ENCODE measurements at regions not wholly inside any gene's neighbourhood (a gene's known extent, or its start where the extent isn't known, plus 50 kb on each side); places are given as distances from the start of the nearest gene placed in this dataset.

- no peak for TF ChIP-seq EZH2phosphoT487 (conservative IDR thresholded peaks at IDR 0.05; ENCODE audit: low read length)
- TF ChIP-seq, protein P1, sequence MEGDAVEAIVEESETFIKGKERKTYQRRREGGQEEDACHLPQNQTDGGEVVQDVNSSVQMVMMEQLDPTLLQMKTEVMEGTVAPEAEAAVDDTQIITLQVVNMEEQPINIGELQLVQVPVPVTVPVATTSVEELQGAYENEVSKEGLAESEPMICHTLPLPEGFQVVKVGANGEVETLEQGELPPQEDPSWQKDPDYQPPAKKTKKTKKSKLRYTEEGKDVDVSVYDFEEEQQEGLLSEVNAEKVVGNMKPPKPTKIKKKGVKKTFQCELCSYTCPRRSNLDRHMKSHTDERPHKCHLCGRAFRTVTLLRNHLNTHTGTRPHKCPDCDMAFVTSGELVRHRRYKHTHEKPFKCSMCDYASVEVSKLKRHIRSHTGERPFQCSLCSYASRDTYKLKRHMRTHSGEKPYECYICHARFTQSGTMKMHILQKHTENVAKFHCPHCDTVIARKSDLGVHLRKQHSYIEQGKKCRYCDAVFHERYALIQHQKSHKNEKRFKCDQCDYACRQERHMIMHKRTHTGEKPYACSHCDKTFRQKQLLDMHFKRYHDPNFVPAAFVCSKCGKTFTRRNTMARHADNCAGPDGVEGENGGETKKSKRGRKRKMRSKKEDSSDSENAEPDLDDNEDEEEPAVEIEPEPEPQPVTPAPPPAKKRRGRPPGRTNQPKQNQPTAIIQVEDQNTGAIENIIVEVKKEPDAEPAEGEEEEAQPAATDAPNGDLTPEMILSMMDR (IDR thresholded peaks at IDR 0.05; ENCODE audit: insufficient read depth, low read length, poor library complexity, severe bottlenecking): no peak
- no peaks in the 10 kb centered on the region for H3K9me2 ChIP-seq (replicated peaks; ENCODE audit: insufficient read depth, low read length)
- H3K79me2 ChIP-seq (ENCODE audit: insufficient read depth, low read length): no peaks in the 10 kb centered on the region
- no peaks in the 10 kb centered on the region for H3K9me3 ChIP-seq (ENCODE audit: insufficient read depth, low read length)
- no peaks in the 10 kb centered on the region for H3F3A ChIP-seq (ENCODE audit: insufficient read depth)
- H2AFZ ChIP-seq (ENCODE audit: low read depth, low read length, severe bottlenecking): no peak overlapping the region
- H3K9ac ChIP-seq (ENCODE audit: low read length): no peak overlapping the region
- H3K36me3 ChIP-seq (ENCODE audit: low read length): no peaks in the 10 kb centered on the region
- H3K27ac ChIP-seq (ENCODE audit: low read depth, low read length): no peak overlapping the region
- H3K4me2 ChIP-seq (ENCODE audit: low read depth, low read length, poor library complexity, severe bottlenecking): no peak overlapping the region
- H3K27me3 ChIP-seq (ENCODE audit: low read length): no peaks in the 10 kb centered on the region
- H4K20me1 ChIP-seq (ENCODE audit: low read depth, low read length): no peaks in the 10 kb centered on the region
- H3K4me3 ChIP-seq (ENCODE audit: insufficient read depth, low read length, poor library complexity, severe bottlenecking): no peak overlapping the region
Measured at GRCh38 chr18:47718646-47719045, 211.8 kb downstream of the SMAD2 start.

DNA sequence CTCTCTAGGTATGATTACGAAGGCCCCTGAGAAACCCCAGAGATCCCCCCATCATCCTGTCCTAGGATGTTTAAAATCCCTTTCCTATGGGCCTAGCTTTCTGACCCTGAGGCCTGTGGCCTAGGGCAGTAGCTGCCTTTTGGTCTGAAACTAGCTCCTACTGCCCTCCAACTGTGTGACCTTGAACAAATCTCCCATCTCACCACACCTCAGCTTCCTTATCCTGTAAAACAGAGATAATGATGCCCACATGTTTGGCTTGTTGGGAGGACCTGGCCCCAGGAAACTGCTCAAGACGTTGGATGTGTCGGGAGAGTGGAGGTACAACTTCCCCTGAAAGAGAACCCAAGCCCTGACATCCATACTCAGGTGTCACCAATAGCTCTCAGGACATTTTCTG is 213.2 kb downstream of the SMAD2 start:
- Histone ChIP-seq H2AFZ (ENCODE audit: low read depth, low read length, severe bottlenecking) (no peak overlapping the region), H3K4me3 (ENCODE audit: insufficient read depth, low read length, poor library complexity, severe bottlenecking) (no peak overlapping the region), H3K9me2 (replicated peaks; ENCODE audit: insufficient read depth, low read length) (no peaks in the 10 kb centered on the region), H3K27me3 (ENCODE audit: low read length) (no peaks in the 10 kb centered on the region), H3K4me2 (ENCODE audit: low read depth, low read length, poor library complexity, severe bottlenecking) (no peak overlapping the region), H3K79me2 (ENCODE audit: insufficient read depth, low read length) (no peaks in the 10 kb centered on the region), H3K36me3 (ENCODE audit: low read length) (no peaks in the 10 kb centered on the region), H3K27ac (ENCODE audit: low read depth, low read length) (no peak overlapping the region), H3K9ac (ENCODE audit: low read length) (no peak overlapping the region), H3K9me3 (ENCODE audit: insufficient read depth, low read length) (no peaks in the 10 kb centered on the region), H4K20me1 (ENCODE audit: low read depth, low read length) (no peaks in the 10 kb centered on the region), H3F3A (ENCODE audit: insufficient read depth) (no peaks in the 10 kb centered on the region)
- TF ChIP-seq, protein P1 (IDR thresholded peaks at IDR 0.05; ENCODE audit: insufficient read depth, low read length, poor library complexity, severe bottlenecking): no peak
- TF ChIP-seq EZH2phosphoT487 (conservative IDR thresholded peaks at IDR 0.05; ENCODE audit: low read length): no peak

- H3F3A ChIP-seq (ENCODE audit: insufficient read depth): no peaks in the 10 kb centered on the region
- no peak overlapping the region for H2AFZ ChIP-seq (ENCODE audit: low read depth, low read length, severe bottlenecking)
- no peaks in the 10 kb centered on the region for H3K27me3 ChIP-seq (ENCODE audit: low read length)
- H3K4me3 ChIP-seq (ENCODE audit: insufficient read depth, low read length, poor library complexity, severe bottlenecking): no peak overlapping the region
- no peak overlapping the region for H3K9ac ChIP-seq (ENCODE audit: low read length)
- no peak overlapping the region for H3K4me2 ChIP-seq (ENCODE audit: low read depth, low read length, poor library complexity, severe bottlenecking)
- no peak overlapping the region for H3K27ac ChIP-seq (ENCODE audit: low read depth, low read length)
- no peaks in the 10 kb centered on the region for H3K9me2 ChIP-seq (replicated peaks; ENCODE audit: insufficient read depth, low read length)
- H4K20me1 ChIP-seq (ENCODE audit: low read depth, low read length): no peaks in the 10 kb centered on the region
- no peaks in the 10 kb centered on the region for H3K36me3 ChIP-seq (ENCODE audit: low read length)
- no peaks in the 10 kb centered on the region for H3K79me2 ChIP-seq (ENCODE audit: insufficient read depth, low read length)
- H3K9me3 ChIP-seq (ENCODE audit: insufficient read depth, low read length): no peaks in the 10 kb centered on the region
- TF ChIP-seq EZH2phosphoT487 (conservative IDR thresholded peaks at IDR 0.05; ENCODE audit: low read length): no peak
- TF ChIP-seq, protein P1 (IDR thresholded peaks at IDR 0.05; ENCODE audit: insufficient read depth, low read length, poor library complexity, severe bottlenecking): no peak
Measured at GRCh38 chr18:47716632-47717185, 213.8 kb downstream of the SMAD2 start.
